Colonic mucosa (tissue), 4 donors: ENCODE measurements at regions not wholly inside any gene's neighbourhood (a gene's known extent, or its start where the extent isn't known, plus 50 kb on each side); places are given as distances from the start of the nearest gene placed in this dataset.

Experiments
- DNase-seq: peaks from one replicate; pipeline ENCODE4 v3.0.0-alpha.2; 2020
- H3K27ac ChIP-seq: fragments of 200-600 bp; one replicate; pipeline ENCODE4 v1.8.0; 2021
- H3K27me3 ChIP-seq: fragments of 200-600 bp; one replicate; pipeline ENCODE4 v1.8.0; 2021
- H3K36me3 ChIP-seq: fragments of 200-600 bp; one replicate; pipeline ENCODE4 v1.8.0; 2021
- H3K4me1 ChIP-seq: fragments of 200-600 bp; one replicate; pipeline ENCODE4 v1.8.0; 2021; ENCODE audit warnings: mild to moderate bottlenecking
- H3K4me3 ChIP-seq: fragments of 200-600 bp; one replicate; pipeline ENCODE4 v1.8.0; 2021
- H3K9ac ChIP-seq, 2 donors: one replicate each; pipeline ENCODE4 v1.7.0; 2013; ENCODE audit warnings: control low read depth in 2 of 2, low read depth in 2 of 2, low read length in 2 of 2
- H3K9me3 ChIP-seq: fragments of 200-600 bp; one replicate; pipeline ENCODE4 v1.8.0; 2021
- intact Hi-C: fragments of 100-400 bp; cut with DNase I; formaldehyde crosslinking; loops from one replicate; pipeline ENCODE4 v1.14.1; 2022
- TF ChIP-seq, protein P1 (sequence below): fragments of 200-600 bp; IDR thresholded peaks from one replicate; pipeline ENCODE4 v1.8.0; 2022; ENCODE audit warnings: antibody characterized with exemption, mild to moderate bottlenecking
- donor health status: healthy.
- donor health status: DM: no; HTN: no; CAD: no.
- donor health status: DM: no; HTN: no; CAD: no.

DNA sequence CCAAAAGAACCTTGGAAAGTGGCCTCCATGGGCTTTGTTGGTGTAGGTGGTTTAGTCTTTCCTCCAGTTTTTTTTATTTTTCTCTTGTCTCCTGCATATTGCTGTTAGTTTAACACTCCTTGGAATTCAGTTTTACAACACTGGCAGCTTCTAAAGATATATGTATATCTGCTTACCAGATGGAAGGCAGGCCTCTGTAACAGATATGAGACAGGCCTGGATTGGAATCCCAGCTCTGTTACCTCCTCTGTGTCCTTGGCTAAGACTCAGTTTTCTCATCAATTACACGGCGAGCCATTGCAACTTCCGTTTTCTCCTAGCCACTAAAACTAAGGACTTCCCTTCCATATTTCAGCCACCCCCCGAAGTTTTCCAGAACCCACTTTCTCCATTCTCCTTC, 133.4 kb upstream of the SMAD1 start:
- TF ChIP-seq, protein P1, sequence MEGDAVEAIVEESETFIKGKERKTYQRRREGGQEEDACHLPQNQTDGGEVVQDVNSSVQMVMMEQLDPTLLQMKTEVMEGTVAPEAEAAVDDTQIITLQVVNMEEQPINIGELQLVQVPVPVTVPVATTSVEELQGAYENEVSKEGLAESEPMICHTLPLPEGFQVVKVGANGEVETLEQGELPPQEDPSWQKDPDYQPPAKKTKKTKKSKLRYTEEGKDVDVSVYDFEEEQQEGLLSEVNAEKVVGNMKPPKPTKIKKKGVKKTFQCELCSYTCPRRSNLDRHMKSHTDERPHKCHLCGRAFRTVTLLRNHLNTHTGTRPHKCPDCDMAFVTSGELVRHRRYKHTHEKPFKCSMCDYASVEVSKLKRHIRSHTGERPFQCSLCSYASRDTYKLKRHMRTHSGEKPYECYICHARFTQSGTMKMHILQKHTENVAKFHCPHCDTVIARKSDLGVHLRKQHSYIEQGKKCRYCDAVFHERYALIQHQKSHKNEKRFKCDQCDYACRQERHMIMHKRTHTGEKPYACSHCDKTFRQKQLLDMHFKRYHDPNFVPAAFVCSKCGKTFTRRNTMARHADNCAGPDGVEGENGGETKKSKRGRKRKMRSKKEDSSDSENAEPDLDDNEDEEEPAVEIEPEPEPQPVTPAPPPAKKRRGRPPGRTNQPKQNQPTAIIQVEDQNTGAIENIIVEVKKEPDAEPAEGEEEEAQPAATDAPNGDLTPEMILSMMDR, result no peak
- H3K9ac ChIP-seq, result no peak overlapping the region
- no peaks in the 10 kb centered on the region for H3K27me3 ChIP-seq
- H3K9me3 ChIP-seq, result no peaks in the 10 kb centered on the region
- H3K36me3 ChIP-seq, result no peaks in the 10 kb centered on the region
- intact Hi-C loops, result no loop called here
- no peaks in the 10 kb centered on the region for H3K4me1 ChIP-seq
- H3K4me3 ChIP-seq, result no peak overlapping the region
- no peak overlapping the region for H3K27ac ChIP-seq
- DNase-seq, result no peak

DNA sequence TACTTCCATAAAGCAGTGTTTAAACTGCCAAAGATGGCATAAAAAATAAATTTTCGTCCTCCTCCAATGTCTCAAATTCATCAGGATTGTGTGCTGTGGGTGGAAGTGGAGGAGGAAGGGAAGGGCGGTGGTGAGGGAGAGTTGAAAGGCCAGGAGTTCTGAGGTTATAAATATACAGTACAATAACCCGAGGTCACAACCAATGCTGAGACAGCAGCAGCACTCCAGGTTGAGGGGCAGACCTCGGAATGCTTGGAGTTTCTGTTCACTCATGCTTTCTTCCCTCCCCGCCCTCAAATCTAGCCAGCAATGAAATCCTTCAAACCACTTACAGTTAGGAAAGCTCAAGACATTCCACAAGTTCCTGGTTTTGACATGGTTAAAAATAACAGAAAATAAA, 134.0 kb upstream of the SMAD1 start:
- H3K27ac ChIP-seq, result no peak overlapping the region
- intact Hi-C loops, result no loop called here
- no peak for DNase-seq

DNA sequence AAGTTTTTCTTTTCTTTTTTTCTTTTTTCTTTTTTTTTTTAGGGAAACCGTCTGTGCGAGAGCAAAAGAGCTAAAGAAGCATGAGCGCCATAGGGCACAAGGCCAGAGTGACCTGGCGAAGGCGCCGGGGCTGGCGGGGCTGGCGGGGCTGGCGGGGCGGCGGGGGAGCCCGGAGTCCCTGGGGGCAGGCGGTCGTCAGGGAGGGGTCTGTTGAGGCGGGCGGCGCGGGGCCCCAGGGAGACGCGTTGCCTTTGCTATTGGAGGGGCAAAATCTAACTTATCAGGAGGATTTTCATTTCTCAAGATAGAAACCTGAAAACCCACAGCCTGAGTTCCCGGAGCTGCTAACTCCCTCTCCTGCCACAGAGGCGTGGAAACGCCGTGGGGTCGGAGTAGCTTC, 135.6 kb upstream of the SMAD1 start:
- Histone ChIP-seq H3K4me3 (no peak overlapping the region), H3K9me3 (no peaks in the 10 kb centered on the region), H3K27me3 (no peaks in the 10 kb centered on the region), H3K9ac (no peak overlapping the region), H3K4me1 (no peaks in the 10 kb centered on the region), H3K27ac (no peak overlapping the region), H3K36me3 (no peaks in the 10 kb centered on the region)
- intact Hi-C loops, result no loop called here
- no peak for DNase-seq
- TF ChIP-seq, protein P1, result no peak

More for the DNA sequence above, 134.0 kb upstream of the SMAD1 start:
- Histone ChIP-seq H3K36me3 (no peaks in the 10 kb centered on the region), H3K4me1 (no peaks in the 10 kb centered on the region), H3K27me3 (no peaks in the 10 kb centered on the region), H3K9ac (no peak overlapping the region), H3K4me3 (no peak overlapping the region), H3K9me3 (no peaks in the 10 kb centered on the region)
- TF ChIP-seq, protein P1, result no peak

- no peaks in the 10 kb centered on the region for H3K36me3 ChIP-seq
- H3K27me3 ChIP-seq, result no peaks in the 10 kb centered on the region
- no peak overlapping the region for H3K4me3 ChIP-seq
- no peak overlapping the region for H3K27ac ChIP-seq
- DNase-seq, result no peak
- intact Hi-C loops, result no loop called here
- H3K9me3 ChIP-seq, result no peaks in the 10 kb centered on the region
- H3K4me1 ChIP-seq, result no peaks in the 10 kb centered on the region
- no peak overlapping the region for H3K9ac ChIP-seq
- TF ChIP-seq, protein P1, result no peak
Observed at GRCh38 chr4:145345401-145345800, 136.3 kb upstream of the SMAD1 start.

- H3K9me3 ChIP-seq, result no peaks in the 10 kb centered on the region
- H3K9ac ChIP-seq, result no peak overlapping the region
- intact Hi-C loops, result no loop called here
- no peak overlapping the region for H3K4me3 ChIP-seq
- H3K27me3 ChIP-seq, result no peaks in the 10 kb centered on the region
- no peak overlapping the region for H3K27ac ChIP-seq
- TF ChIP-seq, protein P1, result no peak
- DNase-seq, result no peak
- no peaks in the 10 kb centered on the region for H3K4me1 ChIP-seq
- H3K36me3 ChIP-seq, result no peaks in the 10 kb centered on the region
Observed at GRCh38 chr4:145341381-145341780, 140.3 kb upstream of the SMAD1 start.
